ENCODE measurements at regions not wholly inside any gene's neighbourhood (a gene's known extent, or its start where the extent isn't known, plus 50 kb on each side); places are given as distances from the start of the nearest gene placed in this dataset.

DNA sequence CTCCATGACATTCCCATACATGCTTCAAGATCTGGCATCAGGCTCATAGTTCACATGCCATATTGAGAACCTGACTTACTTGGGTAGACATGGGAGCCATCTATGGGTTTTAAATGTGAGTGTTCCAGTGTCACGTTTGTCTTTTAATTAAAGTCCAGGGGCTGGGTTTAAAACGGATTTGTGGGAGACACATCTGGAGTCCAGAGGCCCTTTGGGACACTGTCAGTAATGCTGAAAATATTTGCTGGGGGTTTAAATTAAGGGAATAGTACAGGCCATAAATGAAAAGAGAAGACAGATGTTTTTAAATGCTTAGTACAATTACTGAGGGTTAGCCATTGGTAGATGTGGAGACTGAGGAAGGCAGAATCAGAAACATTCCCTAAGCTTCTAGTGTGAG, 478.0 kb downstream of the PID1 start:
- TF ChIP-seq, protein P1, sequence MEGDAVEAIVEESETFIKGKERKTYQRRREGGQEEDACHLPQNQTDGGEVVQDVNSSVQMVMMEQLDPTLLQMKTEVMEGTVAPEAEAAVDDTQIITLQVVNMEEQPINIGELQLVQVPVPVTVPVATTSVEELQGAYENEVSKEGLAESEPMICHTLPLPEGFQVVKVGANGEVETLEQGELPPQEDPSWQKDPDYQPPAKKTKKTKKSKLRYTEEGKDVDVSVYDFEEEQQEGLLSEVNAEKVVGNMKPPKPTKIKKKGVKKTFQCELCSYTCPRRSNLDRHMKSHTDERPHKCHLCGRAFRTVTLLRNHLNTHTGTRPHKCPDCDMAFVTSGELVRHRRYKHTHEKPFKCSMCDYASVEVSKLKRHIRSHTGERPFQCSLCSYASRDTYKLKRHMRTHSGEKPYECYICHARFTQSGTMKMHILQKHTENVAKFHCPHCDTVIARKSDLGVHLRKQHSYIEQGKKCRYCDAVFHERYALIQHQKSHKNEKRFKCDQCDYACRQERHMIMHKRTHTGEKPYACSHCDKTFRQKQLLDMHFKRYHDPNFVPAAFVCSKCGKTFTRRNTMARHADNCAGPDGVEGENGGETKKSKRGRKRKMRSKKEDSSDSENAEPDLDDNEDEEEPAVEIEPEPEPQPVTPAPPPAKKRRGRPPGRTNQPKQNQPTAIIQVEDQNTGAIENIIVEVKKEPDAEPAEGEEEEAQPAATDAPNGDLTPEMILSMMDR (IDR thresholded peaks at IDR 0.05) = no peak
- no peak for TF ChIP-seq POLR2A (IDR thresholded peaks at IDR 0.05)

Data from thyroid gland (tissue), 4 donors.